SK-N-DZ (cell line): ENCODE measurements at regions not wholly inside any gene's neighbourhood (a gene's known extent, or its start where the extent isn't known, plus 50 kb on each side); places are given as distances from the start of the nearest gene placed in this dataset.

Experiments
- DNase-seq: peaks from one replicate; pipeline ENCODE4 v3.0.0-alpha.2; 2015; ENCODE audit warnings: low spot score

GRCh38 chr21:25424048-25424447 is 183.2 kb downstream of the MRPL39 start:
- DNase-seq = no peak

GRCh38 chr21:25422610-25423608 is 184.4 kb downstream of the MRPL39 start:
- no peak for DNase-seq

- peak; percentile 7 for DNase-seq
Observed at GRCh38 chr21:25421321-25422028, 185.8 kb downstream of the MRPL39 start.

GRCh38 chr21:25420831-25421230 is 186.4 kb downstream of the MRPL39 start:
- peak; percentile 9 for DNase-seq

GRCh38 chr21:25416669-25417068 is 190.6 kb downstream of the MRPL39 start:
- DNase-seq = no peak

GRCh38 chr21:25412100-25412499 is 195.2 kb downstream of the MRPL39 start:
- DNase-seq = no peak

GRCh38 chr21:25409978-25410377 is 197.3 kb downstream of the MRPL39 start:
- DNase-seq = no peak

- no peak for DNase-seq
Observed at GRCh38 chr21:25408666-25409065, 198.6 kb downstream of the MRPL39 start.

- no peak for DNase-seq
Observed at GRCh38 chr21:25406887-25407579, 200.2 kb downstream of the MRPL39 start.

- no peak for DNase-seq
Observed at GRCh38 chr21:25405984-25406383, 201.3 kb downstream of the MRPL39 start.

- no peak for DNase-seq
Observed at GRCh38 chr21:25402134-25402961, 204.9 kb downstream of the MRPL39 start.

- DNase-seq = no peak
Observed at GRCh38 chr21:25400427-25400826, 206.9 kb downstream of the MRPL39 start.

GRCh38 chr21:25398630-25399029 is 208.7 kb downstream of the MRPL39 start:
- DNase-seq = no peak

GRCh38 chr21:25396135-25396711 is 211.1 kb downstream of the MRPL39 start:
- no peak for DNase-seq

GRCh38 chr21:25391777-25392176 is 215.5 kb downstream of the MRPL39 start:
- DNase-seq = no peak

GRCh38 chr21:25390701-25391100 is 216.6 kb downstream of the MRPL39 start:
- DNase-seq = no peak

- DNase-seq = no peak
Observed at GRCh38 chr21:25387665-25388064, 219.6 kb downstream of the MRPL39 start.

- DNase-seq = peak; percentile 75
Observed at GRCh38 chr21:25385911-25386474, 221.3 kb downstream of the MRPL39 start.

GRCh38 chr21:25385341-25385740 is 221.9 kb downstream of the MRPL39 start:
- no peak for DNase-seq

- no peak for DNase-seq
Observed at GRCh38 chr21:25384782-25385181, 222.5 kb downstream of the MRPL39 start.
